PC-9 (cell line): ENCODE measurements at regions not wholly inside any gene's neighbourhood (a gene's known extent, or its start where the extent isn't known, plus 50 kb on each side); places are given as distances from the start of the nearest gene placed in this dataset.

ENCODE experiments used
- BruUV-seq: library from RNA; stranded (reverse); fragments of 400-500 nt; replicated peaks from 2 replicates; lab custom pipeline; 2021; lab: Mats Ljungman, UMichigan
- CTCF ChIA-PET: fragments of 300-600 bp; sonication (Branson Sonifier 250); formaldehyde crosslinking; loops from one replicate; lab custom pipeline; 2022; ENCODE audit warnings: antibody characterized with exemption; lab: Charles Lee
- POLR2A ChIA-PET: fragments of 300-600 bp; sonication (Branson Sonifier 250); formaldehyde crosslinking; loops from one replicate; lab custom pipeline; 2022; ENCODE audit warnings: antibody characterized with exemption; ENCODE audit not compliant: unreplicated experiment; lab: Charles Lee
- DNase-seq, 2 experiments: peaks; one replicate each; pipeline versions ENCODE4 v3.0.0 to v3.0.0-alpha.2; 2015 to 2022; ENCODE audit warnings: mixed read lengths in 1 of 2
- H2AFZ ChIP-seq: fragments of 200-600 bp; sonication (generic); 2 replicates; pipeline ENCODE4 v1.8.1; 2017; ENCODE audit warnings: antibody characterized with exemption
- H3F3A ChIP-seq: fragments of 200-600 bp; sonication (generic); 2 replicates; pipeline ENCODE4 v1.8.1; 2017; ENCODE audit warnings: antibody characterized with exemption, mild to moderate bottlenecking, low read depth; ENCODE audit not compliant: insufficient read depth
- H3K27ac ChIP-seq: fragments of 200-600 bp; sonication (generic); 2 replicates; pipeline ENCODE4 v1.6.1; 2016; ENCODE audit warnings: mixed run types
- H3K27me3 ChIP-seq: fragments of 200-600 bp; sonication (generic); 2 replicates; pipeline ENCODE4 v1.6.1; 2016; ENCODE audit warnings: low read depth, mixed run types; ENCODE audit not compliant: insufficient read depth
- H3K36me3 ChIP-seq: fragments of 200-600 bp; sonication (generic); 2 replicates; pipeline ENCODE4 v1.6.1; 2016; ENCODE audit warnings: low read depth, mixed run types
- H3K4me1 ChIP-seq: fragments of 200-600 bp; sonication (generic); replicated peaks from 2 replicates; pipeline ENCODE4 v1.6.1; 2016; ENCODE audit warnings: mixed run types; ENCODE audit not compliant: insufficient read depth
- H3K4me2 ChIP-seq: fragments of 200-600 bp; sonication (generic); 2 replicates; pipeline ENCODE4 v1.6.1; 2017; ENCODE audit warnings: mixed run types
- H3K4me3 ChIP-seq: fragments of 200-600 bp; sonication (generic); 2 replicates; pipeline ENCODE4 v1.6.1; 2016; ENCODE audit warnings: mixed run types
- H3K79me2 ChIP-seq: fragments of 200-600 bp; sonication (generic); 2 replicates; pipeline ENCODE4 v1.6.1; 2017; ENCODE audit warnings: low read depth, mixed run types
- H3K9me2 ChIP-seq: fragments of 200-600 bp; sonication (generic); 2 replicates; pipeline ENCODE4 v1.8.1; 2017; ENCODE audit warnings: mild to moderate bottlenecking; ENCODE audit not compliant: insufficient read depth
- H3K9me3 ChIP-seq: fragments of 200-600 bp; sonication (generic); 2 replicates; pipeline ENCODE4 v1.8.1; 2016; ENCODE audit warnings: low read depth; ENCODE audit not compliant: insufficient read depth
- H4K20me1 ChIP-seq: fragments of 200-600 bp; sonication (generic); 2 replicates; pipeline ENCODE4 v1.8.1; 2017; ENCODE audit not compliant: insufficient read depth
- EZH2 ChIP-seq: fragments of 200-600 bp; sonication (generic); IDR thresholded peaks from 2 replicates; pipeline ENCODE4 v1.8.0; 2017; ENCODE audit warnings: antibody characterized with exemption, low read depth
- intact Hi-C: fragments of 100-400 bp; cut with micrococcal nuclease; formaldehyde crosslinking; loops from one replicate; pipeline ENCODE4 v1.10.0; 2022; ENCODE audit not compliant: unreplicated experiment
- TF ChIP-seq, protein P1 (sequence below): fragments of 200-600 bp; sonication (generic); conservative IDR thresholded peaks from 2 replicates; pipeline ENCODE4 v1.6.1; 2017; ENCODE audit warnings: mixed run types, antibody characterized with exemption, mild to moderate bottlenecking, moderate library complexity

- peaks cover 5% of the 10 kb centered on the region; the same call in 1 of the 2 replicates for H3K9me3 ChIP-seq
- ChIA-PET CTCF (interaction anchor here (0.6 to 1.3 kb wide), 2 partner anchors 10 to 564 kb away, joined by 5 to 13 read pairs; no protein-coding TSS in a partner anchor), POLR2A (interaction anchor here (0.5 kb wide), 1 partner anchor 11 kb away, joined by 5 read pairs; no protein-coding TSS in a partner anchor)
- H3K4me2 ChIP-seq, result no peak overlapping the region
- intact Hi-C loops, result no loop called here
- H3K4me1 ChIP-seq, result 0 out of 2 replicates have a peak, but pooled peaks cover 6% of the 10 kb centered on the region
- H3K36me3 ChIP-seq, result peaks cover 46% of the 10 kb centered on the region
- no peaks in the 10 kb centered on the region for H3K9me2 ChIP-seq
- no peak overlapping the region for H2AFZ ChIP-seq
- no peaks in the 10 kb centered on the region for H3K27me3 ChIP-seq
- H4K20me1 ChIP-seq, result peaks cover 5% of the 10 kb centered on the region; the same call in 1 of the 2 replicates
- peaks cover 22% of the 10 kb centered on the region; the same call in 1 of the 2 replicates for H3F3A ChIP-seq
- no peak overlapping the region for H3K4me3 ChIP-seq
- no peak for DNase-seq
- H3K79me2 ChIP-seq, result peaks cover 49% of the 10 kb centered on the region
- BruUV-seq, result no TSS peak
- H3K27ac ChIP-seq, result no peak overlapping the region
- TF ChIP-seq EZH2, result no peak
- TF ChIP-seq, protein P1, sequence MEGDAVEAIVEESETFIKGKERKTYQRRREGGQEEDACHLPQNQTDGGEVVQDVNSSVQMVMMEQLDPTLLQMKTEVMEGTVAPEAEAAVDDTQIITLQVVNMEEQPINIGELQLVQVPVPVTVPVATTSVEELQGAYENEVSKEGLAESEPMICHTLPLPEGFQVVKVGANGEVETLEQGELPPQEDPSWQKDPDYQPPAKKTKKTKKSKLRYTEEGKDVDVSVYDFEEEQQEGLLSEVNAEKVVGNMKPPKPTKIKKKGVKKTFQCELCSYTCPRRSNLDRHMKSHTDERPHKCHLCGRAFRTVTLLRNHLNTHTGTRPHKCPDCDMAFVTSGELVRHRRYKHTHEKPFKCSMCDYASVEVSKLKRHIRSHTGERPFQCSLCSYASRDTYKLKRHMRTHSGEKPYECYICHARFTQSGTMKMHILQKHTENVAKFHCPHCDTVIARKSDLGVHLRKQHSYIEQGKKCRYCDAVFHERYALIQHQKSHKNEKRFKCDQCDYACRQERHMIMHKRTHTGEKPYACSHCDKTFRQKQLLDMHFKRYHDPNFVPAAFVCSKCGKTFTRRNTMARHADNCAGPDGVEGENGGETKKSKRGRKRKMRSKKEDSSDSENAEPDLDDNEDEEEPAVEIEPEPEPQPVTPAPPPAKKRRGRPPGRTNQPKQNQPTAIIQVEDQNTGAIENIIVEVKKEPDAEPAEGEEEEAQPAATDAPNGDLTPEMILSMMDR, result no peak
These were observed 237.3 kb upstream of the KLF14 start for GRCh38 chr7:130971297-130971696.

GRCh38 chr7:130972201-130972600 is 238.2 kb upstream of the KLF14 start:
- ChIA-PET POLR2A (no interaction called here), CTCF (interaction anchor here (1.3 kb wide), 1 partner anchor 9 kb away, joined by 5 read pairs; no protein-coding TSS in a partner anchor)
- intact Hi-C loops, result no loop called here
- H3K4me2 ChIP-seq, result no peak overlapping the region
- H3F3A ChIP-seq, result peaks cover 22% of the 10 kb centered on the region; the same call in 1 of the 2 replicates
- BruUV-seq, result no TSS peak
- no peak overlapping the region for H3K27ac ChIP-seq
- H3K27me3 ChIP-seq, result no peaks in the 10 kb centered on the region
- H3K36me3 ChIP-seq, result peaks cover 43% of the 10 kb centered on the region
- no peak for TF ChIP-seq EZH2
- H3K9me3 ChIP-seq, result peaks cover 5% of the 10 kb centered on the region; the same call in 1 of the 2 replicates
- no peak for DNase-seq
- peaks cover 5% of the 10 kb centered on the region; the same call in 1 of the 2 replicates for H4K20me1 ChIP-seq
- H3K4me1 ChIP-seq, result 0 out of 2 replicates have a peak, but pooled peaks cover 6% of the 10 kb centered on the region
- peaks cover 54% of the 10 kb centered on the region for H3K79me2 ChIP-seq
- no peak overlapping the region for H2AFZ ChIP-seq
- H3K9me2 ChIP-seq, result no peaks in the 10 kb centered on the region
- H3K4me3 ChIP-seq, result no peak overlapping the region

- Histone ChIP-seq H3K4me1 (0 out of 2 replicates have a peak, but pooled peaks cover 6% of the 10 kb centered on the region), H3K4me3 (no peak overlapping the region), H2AFZ (no peak overlapping the region), H3K27me3 (no peaks in the 10 kb centered on the region), H3K4me2 (no peak overlapping the region), H3K9me2 (no peaks in the 10 kb centered on the region), H4K20me1 (peaks cover 5% of the 10 kb centered on the region; the same call in 1 of the 2 replicates), H3K36me3 (peaks cover 49% of the 10 kb centered on the region), H3K27ac (no peak overlapping the region), H3K79me2 (peaks cover 58% of the 10 kb centered on the region), H3K9me3 (peaks cover 5% of the 10 kb centered on the region; the same call in 1 of the 2 replicates), H3F3A (peaks cover 22% of the 10 kb centered on the region)
- no peak for TF ChIP-seq EZH2
- TF ChIP-seq, protein P1, result no peak
- ChIA-PET CTCF (no interaction called here), POLR2A (no interaction called here)
- no TSS peak for BruUV-seq
- intact Hi-C loops, result no loop called here
- DNase-seq, result no peak
These were observed 239.6 kb upstream of the KLF14 start for GRCh38 chr7:130973637-130974036.
